ENCODE measurements at regions not wholly inside any gene's neighbourhood (a gene's known extent, or its start where the extent isn't known, plus 50 kb on each side); places are given as distances from the start of the nearest gene placed in this dataset.

- no peak for DNase-seq
Observed at GRCh38 chr1:175894581-175894980, 151.2 kb upstream of the TNR start.

- no peak for DNase-seq
Observed at GRCh38 chr1:175893192-175893591, 149.8 kb upstream of the TNR start.

- DNase-seq: no peak
Observed at GRCh38 chr1:175892686-175893085, 149.3 kb upstream of the TNR start.

GRCh38 chr1:175891783-175892309, 148.5 kb upstream of the TNR start:
- no peak for DNase-seq

- DNase-seq: no peak
Observed at GRCh38 chr1:175890958-175891357, 147.6 kb upstream of the TNR start.

GRCh38 chr1:175889848-175890247, 146.5 kb upstream of the TNR start:
- no peak for DNase-seq

- DNase-seq: no peak
Observed at GRCh38 chr1:175888996-175889395, 145.6 kb upstream of the TNR start.

GRCh38 chr1:175887981-175888428, 144.6 kb upstream of the TNR start:
- no peak for DNase-seq

- DNase-seq: no peak
Observed at GRCh38 chr1:175887521-175887920, 144.1 kb upstream of the TNR start.

- DNase-seq: no peak
Observed at GRCh38 chr1:175885326-175885725, 141.9 kb upstream of the TNR start.

GRCh38 chr1:175884369-175884768, 141.0 kb upstream of the TNR start:
- DNase-seq: no peak

- DNase-seq: no peak
Observed at GRCh38 chr1:175882192-175882591, 138.8 kb upstream of the TNR start.

- DNase-seq: no peak
Observed at GRCh38 chr1:175881246-175881976, 138.0 kb upstream of the TNR start.

- DNase-seq: no peak
Observed at GRCh38 chr1:175878775-175879174, 135.4 kb upstream of the TNR start.

GRCh38 chr1:175877939-175878737, 134.7 kb upstream of the TNR start:
- no peak for DNase-seq

- no peak for DNase-seq
Observed at GRCh38 chr1:175875556-175875955, 132.2 kb upstream of the TNR start.

GRCh38 chr1:175874081-175874480, 130.7 kb upstream of the TNR start:
- no peak for DNase-seq

- DNase-seq: no peak
Observed at GRCh38 chr1:175873290-175873935, 130.0 kb upstream of the TNR start.

GRCh38 chr1:175872588-175872987, 129.2 kb upstream of the TNR start:
- no peak for DNase-seq

- DNase-seq: no peak
Observed at GRCh38 chr1:175871647-175872046, 128.3 kb upstream of the TNR start.

- DNase-seq: no peak
Observed at GRCh38 chr1:175870217-175870616, 126.8 kb upstream of the TNR start.

- no peak for DNase-seq
Observed at GRCh38 chr1:175866776-175867175, 123.4 kb upstream of the TNR start.

GRCh38 chr1:175865041-175865766, 121.8 kb upstream of the TNR start:
- no peak for DNase-seq

Data from NCI-H1417 treated with DMSO at 0.1 percent for 48 hours (cell line).